ENCODE measurements at regions not wholly inside any gene's neighbourhood (a gene's known extent, or its start where the extent isn't known, plus 50 kb on each side); places are given as distances from the start of the nearest gene placed in this dataset.
A peak's percentile ranks its signal among the peaks of the same experiment; 100 is the strongest.

DNA sequence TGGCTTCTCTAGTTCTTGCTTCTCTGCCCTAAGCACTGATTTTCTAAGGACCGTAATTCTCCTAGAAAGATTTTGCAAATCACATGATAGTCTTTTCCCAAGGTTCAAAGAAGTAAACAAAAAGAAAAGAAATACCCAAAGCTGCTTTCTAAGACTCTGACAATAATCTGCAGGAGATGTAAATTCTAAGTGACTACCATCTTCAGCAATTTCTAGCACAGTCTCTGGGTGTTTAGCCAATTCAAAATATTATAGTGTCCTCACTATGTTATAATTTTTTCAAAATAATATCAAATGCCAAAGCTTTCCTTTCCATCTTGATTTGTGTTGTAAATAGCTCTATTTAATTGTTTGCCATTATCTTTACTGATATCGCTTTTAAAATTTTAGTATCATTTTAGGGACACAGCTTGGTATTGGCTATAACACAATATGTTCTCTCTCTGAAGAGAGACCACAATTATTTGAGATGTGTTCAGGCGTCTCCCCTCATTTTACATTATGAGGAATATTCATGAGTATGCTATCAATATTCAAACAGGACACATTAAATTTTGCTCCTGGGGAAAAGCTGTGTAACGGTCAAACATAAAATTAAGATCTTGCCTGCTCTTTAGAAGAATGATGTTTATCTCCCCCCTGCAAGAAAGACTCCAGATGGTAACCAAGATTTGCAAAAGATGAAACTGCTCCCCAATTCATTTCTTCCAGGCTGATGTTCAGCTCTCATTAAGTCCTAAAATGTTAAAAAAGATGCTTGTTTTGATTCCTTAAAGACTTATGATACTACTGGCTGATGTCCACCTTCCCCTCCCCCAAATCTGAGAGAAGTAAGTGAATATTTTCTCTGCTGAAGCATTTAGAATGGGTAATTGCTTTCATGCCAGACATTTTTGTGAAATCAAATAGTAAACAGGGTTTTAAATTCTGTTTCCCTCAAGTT, 191.9 kb upstream of the WDR11 start:
- no peaks in the 10 kb centered on the region for H3K4me1 ChIP-seq (ENCODE audit: control insufficient read depth in 2 of 2, insufficient read depth in 1 of 2, low read depth in 1 of 2, low read length in 2 of 2)
- no peak overlapping the region for H3K14ac ChIP-seq (ENCODE audit: low read length)
- no peak overlapping the region for H3K9ac ChIP-seq (ENCODE audit: low read depth, low read length, poor library complexity)
- H3K27me3 ChIP-seq (ENCODE audit: control insufficient read depth in 3 of 3, insufficient read depth in 3 of 3, low read depth in 1 of 3, low read length in 3 of 3): no peaks in the 10 kb centered on the region
- no peak overlapping the region for H4K8ac ChIP-seq (ENCODE audit: low read depth, low read length)
- H3K4me3 ChIP-seq (ENCODE audit: low read length in 2 of 2): no peak overlapping the region
- no CpG with 5 or more reads among the region's 4 CpGs for WGBS, 2 donors (ENCODE audit: extremely low coverage in 2 of 2, insufficient read length in 2 of 2, insufficient replicate concordance in 1 of 2)
- no peak overlapping the region for H3K23ac ChIP-seq (ENCODE audit: low read depth, low read length, poor library complexity)
- H2AFZ ChIP-seq (ENCODE audit: low read length): no peak overlapping the region
- no peak overlapping the region for H3K4ac ChIP-seq (ENCODE audit: low read length)
- H3K36me3 ChIP-seq (replicated peaks in 1 of 2; ENCODE audit: control insufficient read depth in 2 of 2, insufficient read depth in 2 of 2, low read length in 2 of 2): no peaks in the 10 kb centered on the region
- H3K18ac ChIP-seq (ENCODE audit: low read length): no peak overlapping the region
- H3K4me2 ChIP-seq (ENCODE audit: insufficient read depth, low read length, poor library complexity, severe bottlenecking): no peak overlapping the region
- no peak for DNase-seq (ENCODE audit: low spot score)
- H2BK5ac ChIP-seq (ENCODE audit: low read length): no peak overlapping the region
- H2BK120ac ChIP-seq (ENCODE audit: low read depth, low read length): no peak overlapping the region
- no peak overlapping the region for H2BK12ac ChIP-seq (ENCODE audit: low read length)
- no peaks in the 10 kb centered on the region for H3K9me3 ChIP-seq (replicated peaks in 1 of 2; ENCODE audit: control insufficient read depth in 2 of 2, insufficient read depth in 1 of 2, low read depth in 1 of 2, low read length in 2 of 2)
- H3K27ac ChIP-seq (replicated peaks; ENCODE audit: low read length): no peak overlapping the region
- no peaks in the 10 kb centered on the region for H3K79me1 ChIP-seq (ENCODE audit: low read depth, low read length)
- no peak overlapping the region for H4K91ac ChIP-seq (ENCODE audit: low read depth, low read length, poor library complexity)
- no peak overlapping the region for H2AK5ac ChIP-seq (ENCODE audit: low read depth, low read length)
- no peak overlapping the region for H2BK15ac ChIP-seq (ENCODE audit: low read length)

DNA sequence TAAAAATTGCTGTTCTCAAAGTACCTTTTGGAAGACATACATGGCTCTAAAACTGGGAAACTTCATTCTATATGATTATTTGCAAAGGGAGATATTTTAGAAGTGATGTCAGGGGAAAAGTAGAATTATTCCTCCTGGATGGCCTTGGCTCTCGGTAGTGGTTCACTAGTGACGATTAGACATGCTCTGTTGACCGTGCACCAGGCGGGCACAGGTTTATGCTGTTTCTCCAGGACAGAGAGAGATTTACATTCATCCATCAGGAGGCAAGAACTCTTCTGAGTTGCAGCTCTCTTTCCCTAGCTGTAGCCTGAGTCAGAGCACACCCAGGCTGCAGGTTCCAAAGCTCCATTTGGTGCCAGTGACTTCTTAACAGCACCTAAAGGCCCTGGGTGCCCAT, 184.9 kb upstream of the WDR11 start:
- Histone ChIP-seq H3K9ac (ENCODE audit: low read depth, low read length, poor library complexity) (no peak overlapping the region), H2AK5ac (ENCODE audit: low read depth, low read length) (no peak overlapping the region)
- WGBS, 2 donors (ENCODE audit: extremely low coverage in 2 of 2, insufficient read length in 2 of 2, insufficient replicate concordance in 1 of 2): no CpG with 5 or more reads among the region's 4 CpGs

DNA sequence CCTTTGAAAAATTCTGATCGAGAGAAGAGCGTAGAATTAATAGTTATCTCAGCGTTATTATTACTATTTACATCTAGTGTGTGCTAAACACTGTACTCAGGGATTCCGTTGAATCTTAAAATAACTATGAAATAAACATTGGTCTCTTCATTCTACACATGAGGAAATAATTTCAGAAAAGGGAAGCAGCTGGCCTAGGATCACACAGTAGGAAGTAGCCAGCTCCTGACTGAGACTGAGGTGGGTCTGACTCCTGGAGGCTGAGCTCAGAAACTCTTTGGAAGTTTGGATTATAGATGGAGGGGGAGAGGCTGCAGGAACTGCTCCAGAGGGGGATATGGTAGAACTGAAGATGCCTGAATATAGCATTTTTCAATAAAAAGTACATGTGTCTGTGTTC, 183.9 kb upstream of the WDR11 start:
- Histone ChIP-seq H2BK15ac (ENCODE audit: low read length) (no peak overlapping the region), H3K4me1 (ENCODE audit: control insufficient read depth in 2 of 2, insufficient read depth in 1 of 2, low read depth in 1 of 2, low read length in 2 of 2) (peaks cover 0 to 2% of the 10 kb centered on the region in 2 donors), H2BK120ac (ENCODE audit: low read depth, low read length) (no peak overlapping the region), H3K79me1 (ENCODE audit: low read depth, low read length) (no peaks in the 10 kb centered on the region), H4K91ac (ENCODE audit: low read depth, low read length, poor library complexity) (no peak overlapping the region), H3K27ac (replicated peaks; ENCODE audit: low read length) (no peak overlapping the region), H2AFZ (ENCODE audit: low read length) (no peak overlapping the region), H2BK12ac (ENCODE audit: low read length) (no peak overlapping the region), H3K4me3 (ENCODE audit: low read length in 2 of 2) (no peak overlapping the region), H3K4me2 (ENCODE audit: insufficient read depth, low read length, poor library complexity, severe bottlenecking) (no peak overlapping the region), H3K36me3 (replicated peaks in 1 of 2; ENCODE audit: control insufficient read depth in 2 of 2, insufficient read depth in 2 of 2, low read length in 2 of 2) (no peaks in the 10 kb centered on the region), H2AK5ac (ENCODE audit: low read depth, low read length) (no peak overlapping the region), H3K14ac (ENCODE audit: low read length) (no peak overlapping the region), H3K9ac (ENCODE audit: low read depth, low read length, poor library complexity) (no peak overlapping the region), H2BK5ac (ENCODE audit: low read length) (no peak overlapping the region), H3K4ac (ENCODE audit: low read length) (no peak overlapping the region), H3K9me3 (replicated peaks in 1 of 2; ENCODE audit: control insufficient read depth in 2 of 2, insufficient read depth in 1 of 2, low read depth in 1 of 2, low read length in 2 of 2) (no peaks in the 10 kb centered on the region), H3K27me3 (ENCODE audit: control insufficient read depth in 3 of 3, insufficient read depth in 3 of 3, low read depth in 1 of 3, low read length in 3 of 3) (no peaks in the 10 kb centered on the region), H3K18ac (ENCODE audit: low read length) (no peak overlapping the region), H4K8ac (ENCODE audit: low read depth, low read length) (no peak overlapping the region), H3K23ac (ENCODE audit: low read depth, low read length, poor library complexity) (no peak overlapping the region)
- WGBS, 2 donors (ENCODE audit: extremely low coverage in 2 of 2, insufficient read length in 2 of 2, insufficient replicate concordance in 1 of 2): no CpG with 5 or more reads among the region's 4 CpGs
- no peak for DNase-seq (ENCODE audit: low spot score)

More for the DNA sequence above, 184.9 kb upstream of the WDR11 start:
- H3K79me1 ChIP-seq (ENCODE audit: low read depth, low read length): no peaks in the 10 kb centered on the region
- H3K27me3 ChIP-seq (ENCODE audit: control insufficient read depth in 3 of 3, insufficient read depth in 3 of 3, low read depth in 1 of 3, low read length in 3 of 3): no peaks in the 10 kb centered on the region
- peaks cover 0 to 2% of the 10 kb centered on the region in 2 donors for H3K4me1 ChIP-seq (ENCODE audit: control insufficient read depth in 2 of 2, insufficient read depth in 1 of 2, low read depth in 1 of 2, low read length in 2 of 2)
- H3K23ac ChIP-seq (ENCODE audit: low read depth, low read length, poor library complexity): no peak overlapping the region
- H4K91ac ChIP-seq (ENCODE audit: low read depth, low read length, poor library complexity): no peak overlapping the region
- no peak overlapping the region for H3K18ac ChIP-seq (ENCODE audit: low read length)
- no peak overlapping the region for H3K4me2 ChIP-seq (ENCODE audit: insufficient read depth, low read length, poor library complexity, severe bottlenecking)
- H2BK12ac ChIP-seq (ENCODE audit: low read length): no peak overlapping the region
- no peak overlapping the region for H2AFZ ChIP-seq (ENCODE audit: low read length)
- no peak overlapping the region for H2BK120ac ChIP-seq (ENCODE audit: low read depth, low read length)
- H3K36me3 ChIP-seq (replicated peaks in 1 of 2; ENCODE audit: control insufficient read depth in 2 of 2, insufficient read depth in 2 of 2, low read length in 2 of 2): no peaks in the 10 kb centered on the region
- no peak overlapping the region for H2BK15ac ChIP-seq (ENCODE audit: low read length)
- H4K8ac ChIP-seq (ENCODE audit: low read depth, low read length): no peak overlapping the region
- H3K9me3 ChIP-seq (replicated peaks in 1 of 2; ENCODE audit: control insufficient read depth in 2 of 2, insufficient read depth in 1 of 2, low read depth in 1 of 2, low read length in 2 of 2): no peaks in the 10 kb centered on the region
- H3K27ac ChIP-seq (replicated peaks; ENCODE audit: low read length): no peak overlapping the region
- H3K4ac ChIP-seq (ENCODE audit: low read length): no peak overlapping the region
- no peak overlapping the region for H2BK5ac ChIP-seq (ENCODE audit: low read length)
- DNase-seq (ENCODE audit: low spot score): no peak
- no peak overlapping the region for H3K4me3 ChIP-seq (ENCODE audit: low read length in 2 of 2)
- H3K14ac ChIP-seq (ENCODE audit: low read length): no peak overlapping the region

DNA sequence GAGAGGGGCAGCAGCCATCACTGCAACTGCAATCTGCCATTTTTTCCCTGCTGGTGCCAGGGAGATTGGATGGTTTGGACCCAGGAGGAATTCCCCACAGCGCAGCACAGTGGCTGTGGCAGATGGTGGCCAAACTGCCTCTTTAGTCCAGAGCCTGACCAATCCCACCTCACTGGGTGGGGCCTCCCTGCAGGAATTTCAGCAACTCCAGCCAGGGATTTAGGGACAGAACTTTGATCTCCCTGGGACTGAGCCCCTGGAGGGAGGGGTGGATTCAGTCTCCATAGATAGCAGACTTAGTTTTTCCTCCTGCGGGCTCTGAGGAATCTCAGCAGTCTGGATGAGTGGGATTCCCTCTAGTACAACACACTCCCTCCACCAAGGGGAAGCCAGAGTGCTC, 179.7 kb upstream of the WDR11 start:
- Histone ChIP-seq H2BK15ac (ENCODE audit: low read length) (no peak overlapping the region), H4K8ac (ENCODE audit: low read depth, low read length) (no peak overlapping the region), H3K18ac (ENCODE audit: low read length) (no peak overlapping the region), H3K4me3 (ENCODE audit: low read length in 2 of 2) (no peak overlapping the region), H3K9me3 (replicated peaks in 1 of 2; ENCODE audit: control insufficient read depth in 2 of 2, insufficient read depth in 1 of 2, low read depth in 1 of 2, low read length in 2 of 2) (no peaks in the 10 kb centered on the region), H3K23ac (ENCODE audit: low read depth, low read length, poor library complexity) (no peak overlapping the region), H3K4me2 (ENCODE audit: insufficient read depth, low read length, poor library complexity, severe bottlenecking) (no peak overlapping the region), H3K79me1 (ENCODE audit: low read depth, low read length) (no peaks in the 10 kb centered on the region), H2BK12ac (ENCODE audit: low read length) (no peak overlapping the region), H3K27me3 (ENCODE audit: control insufficient read depth in 3 of 3, insufficient read depth in 3 of 3, low read depth in 1 of 3, low read length in 3 of 3) (no peaks in the 10 kb centered on the region), H3K4me1 (ENCODE audit: control insufficient read depth in 2 of 2, insufficient read depth in 1 of 2, low read depth in 1 of 2, low read length in 2 of 2) (peaks cover 0 to 2% of the 10 kb centered on the region in 2 donors), H3K36me3 (replicated peaks in 1 of 2; ENCODE audit: control insufficient read depth in 2 of 2, insufficient read depth in 2 of 2, low read length in 2 of 2) (no peaks in the 10 kb centered on the region), H4K91ac (ENCODE audit: low read depth, low read length, poor library complexity) (no peak overlapping the region), H2AFZ (ENCODE audit: low read length) (no peak overlapping the region), H3K4ac (ENCODE audit: low read length) (no peak overlapping the region), H3K27ac (replicated peaks; ENCODE audit: low read length) (no peak overlapping the region), H3K14ac (ENCODE audit: low read length) (no peak overlapping the region), H2BK5ac (ENCODE audit: low read length) (no peak overlapping the region), H2BK120ac (ENCODE audit: low read depth, low read length) (no peak overlapping the region), H3K9ac (ENCODE audit: low read depth, low read length, poor library complexity) (no peak overlapping the region), H2AK5ac (ENCODE audit: low read depth, low read length) (peak overlapping the region; percentile 27)
- DNase-seq (ENCODE audit: low spot score): no peak
- WGBS, 2 donors (ENCODE audit: extremely low coverage in 2 of 2, insufficient read length in 2 of 2, insufficient replicate concordance in 1 of 2): no CpG with 5 or more reads among the region's 2 CpGs
